SKM-1 treated with dmso at 0.1 percent for 144 hours (cell line): ENCODE measurements at regions not wholly inside any gene's neighbourhood (a gene's known extent, or its start where the extent isn't known, plus 50 kb on each side); places are given as distances from the start of the nearest gene placed in this dataset.
"Not testable (repeated sequence)": the region's sequence is repeated elsewhere in the genome, so short reads cannot be mapped to it uniquely, and the experiment has no call there.

Experiments used
- DNase-seq: peaks from one replicate; lab custom pipeline; 2025; ENCODE audit not compliant: unreplicated experiment; lab: John Stamatoyannopoulos, UW

GRCh38 chr22:26914519-26915185 lies 257.3 kb downstream of the MIAT start:
- DNase-seq, result no peak

- no peak for DNase-seq
These were observed 258.8 kb downstream of the MIAT start for GRCh38 chr22:26916236-26916635.

GRCh38 chr22:26918226-26918625 lies 260.8 kb downstream of the MIAT start:
- no peak for DNase-seq

GRCh38 chr22:26921726-26922125 lies 264.3 kb downstream of the MIAT start:
- DNase-seq, result no peak

- no peak for DNase-seq
These were observed 265.4 kb downstream of the MIAT start for GRCh38 chr22:26922806-26923205.

GRCh38 chr22:26923531-26923930 lies 266.1 kb downstream of the MIAT start:
- DNase-seq, result no peak

GRCh38 chr22:26927821-26928220 lies 270.4 kb downstream of the MIAT start:
- no peak for DNase-seq

- no peak for DNase-seq
These were observed 274.1 kb downstream of the MIAT start for GRCh38 chr22:26931471-26931870.

- DNase-seq, result no peak
These were observed 275.8 kb downstream of the MIAT start for GRCh38 chr22:26933105-26933590.

- no peak for DNase-seq
These were observed 279.8 kb downstream of the MIAT start for GRCh38 chr22:26937213-26937612.

- no peak for DNase-seq
These were observed 282.1 kb downstream of the MIAT start for GRCh38 chr22:26939466-26939865.

- no peak for DNase-seq
These were observed 284.7 kb downstream of the MIAT start for GRCh38 chr22:26941896-26942636.

GRCh38 chr22:26942637-26942957 lies 285.2 kb downstream of the MIAT start:
- no peak for DNase-seq

GRCh38 chr22:26945565-26945964 lies 288.2 kb downstream of the MIAT start:
- no peak for DNase-seq

GRCh38 chr22:26949193-26949592 lies 291.8 kb downstream of the MIAT start:
- DNase-seq, result no peak

- DNase-seq, result not testable (repeated sequence)
These were observed 293.8 kb downstream of the MIAT start for GRCh38 chr22:26951139-26951538.

GRCh38 chr22:26952004-26952403 lies 294.6 kb downstream of the MIAT start:
- DNase-seq, result no peak

- no peak for DNase-seq
These were observed 295.1 kb downstream of the MIAT start for GRCh38 chr22:26952451-26953011.

GRCh38 chr22:26953012-26953883 lies 295.9 kb downstream of the MIAT start:
- no peak for DNase-seq

- no peak for DNase-seq
These were observed 299.0 kb downstream of the MIAT start for GRCh38 chr22:26956371-26956770.

- DNase-seq, result no peak
These were observed 299.8 kb downstream of the MIAT start for GRCh38 chr22:26957176-26957575.
